HG03064 (cell line): ENCODE measurements at regions not wholly inside any gene's neighbourhood (a gene's known extent, or its start where the extent isn't known, plus 50 kb on each side); places are given as distances from the start of the nearest gene placed in this dataset.

Source experiments
- ATAC-seq: cut with Tn5 transposase; IDR thresholded peaks from one replicate; pipeline ENCODE4 v1.9.1; 2021; ENCODE audit warnings: low read depth; ENCODE audit not compliant: unreplicated experiment

GRCh38 chr5:76030343-76030742 lies 52.8 kb upstream of the SV2C start:
- no peak for ATAC-seq

- no peak for ATAC-seq
Measured at GRCh38 chr5:76029739-76030138, 53.4 kb upstream of the SV2C start.

- no peak for ATAC-seq
Measured at GRCh38 chr5:76025790-76026189, 57.4 kb upstream of the SV2C start.

- no peak for ATAC-seq
Measured at GRCh38 chr5:76025069-76025468, 58.1 kb upstream of the SV2C start.

- ATAC-seq = no peak
Measured at GRCh38 chr5:76022611-76023010, 60.6 kb upstream of the SV2C start.

- ATAC-seq = no peak
Measured at GRCh38 chr5:76021936-76022584, 61.1 kb upstream of the SV2C start.

GRCh38 chr5:76016258-76016657 lies 66.9 kb upstream of the SV2C start:
- no peak for ATAC-seq

GRCh38 chr5:76014005-76014404 lies 69.2 kb upstream of the SV2C start:
- ATAC-seq = no peak

- ATAC-seq = no peak
Measured at GRCh38 chr5:76007904-76008303, 75.3 kb upstream of the SV2C start.

- no peak for ATAC-seq
Measured at GRCh38 chr5:76000582-76000981, 82.6 kb upstream of the SV2C start.

GRCh38 chr5:75993643-75994520 lies 89.3 kb upstream of the SV2C start:
- no peak for ATAC-seq

- no peak for ATAC-seq
Measured at GRCh38 chr5:75993183-75993582, 90.0 kb upstream of the SV2C start.

GRCh38 chr5:75992753-75993152 lies 90.4 kb upstream of the SV2C start:
- no peak for ATAC-seq

- no peak for ATAC-seq
Measured at GRCh38 chr5:75985077-75985476, 98.1 kb upstream of the SV2C start.

- ATAC-seq = no peak
Measured at GRCh38 chr5:75975496-75975895, 107.7 kb upstream of the SV2C start.

GRCh38 chr5:75965292-75965691 lies 117.9 kb upstream of the SV2C start:
- no peak for ATAC-seq

GRCh38 chr5:75964008-75964407 lies 119.2 kb upstream of the SV2C start:
- ATAC-seq = no peak

- no peak for ATAC-seq
Measured at GRCh38 chr5:75963554-75963953, 119.6 kb upstream of the SV2C start.

- no peak for ATAC-seq
Measured at GRCh38 chr5:75961818-75962217, 121.4 kb upstream of the SV2C start.

GRCh38 chr5:75960129-75960528 lies 123.1 kb upstream of the SV2C start:
- no peak for ATAC-seq

- no peak for ATAC-seq
Measured at GRCh38 chr5:75952963-75953362, 130.2 kb upstream of the SV2C start.

- no peak for ATAC-seq
Measured at GRCh38 chr5:75952291-75952690, 130.9 kb upstream of the SV2C start.
